NB4 (cell line): ENCODE measurements at regions not wholly inside any gene's neighbourhood (a gene's known extent, or its start where the extent isn't known, plus 50 kb on each side); places are given as distances from the start of the nearest gene placed in this dataset.

Source experiments
- DNase-seq: peaks from one replicate; pipeline ENCODE4 v3.0.0; 2010; ENCODE audit warnings: low read depth
- H3K4me3 ChIP-seq: one replicate; pipeline ENCODE4 v1.5.1; 2011; ENCODE audit warnings: mild to moderate bottlenecking, low read depth, low read length, moderate library complexity
- CTCF ChIP-seq: IDR thresholded peaks from one replicate; pipeline ENCODE4 v1.5.1; 2012; ENCODE audit warnings: low read depth, low read length
- MAX ChIP-seq: IDR thresholded peaks from 2 replicates; pipeline ENCODE4 v1.6.1; 2011; ENCODE audit warnings: low read depth, low read length
- MYC ChIP-seq: IDR thresholded peaks from 2 replicates; pipeline ENCODE4 v1.6.1; 2011; ENCODE audit warnings: low read depth, low read length
- POLR2A ChIP-seq: IDR thresholded peaks from 2 replicates; pipeline ENCODE4 v1.6.1; 2011; ENCODE audit warnings: mild to moderate bottlenecking; ENCODE audit not compliant: insufficient read length; ENCODE audit errors: extremely low read depth

- H3K4me3 ChIP-seq: no peak overlapping the region
- TF ChIP-seq CTCF (peak; percentile 98), MAX (peak; percentile 34), MYC (no peak; the same call in 1 of the 2 replicates), POLR2A (no peak)
- peak; percentile 61 for DNase-seq
These were observed 104.6 kb upstream of the FAM174A start for GRCh38 chr5:100430268-100431195.

- no peak overlapping the region for H3K4me3 ChIP-seq
- TF ChIP-seq MAX (no peak), POLR2A (no peak), MYC (no peak), CTCF (no peak)
- DNase-seq: no peak
These were observed 110.4 kb upstream of the FAM174A start for GRCh38 chr5:100424787-100425186.

GRCh38 chr5:100424017-100424416 is 111.2 kb upstream of the FAM174A start:
- TF ChIP-seq POLR2A (no peak), MYC (no peak), CTCF (no peak), MAX (no peak)
- DNase-seq: no peak
- no peak overlapping the region for H3K4me3 ChIP-seq

GRCh38 chr5:100423330-100423729 is 111.8 kb upstream of the FAM174A start:
- TF ChIP-seq CTCF: no peak
- no peak for TF ChIP-seq MYC
- TF ChIP-seq POLR2A: no peak
- no peak for TF ChIP-seq MAX
- DNase-seq: no peak

GRCh38 chr5:100421360-100421759 is 113.8 kb upstream of the FAM174A start:
- no peak for DNase-seq
- H3K4me3 ChIP-seq: no peak overlapping the region
- TF ChIP-seq MAX (no peak), POLR2A (no peak), MYC (no peak)

More at GRCh38 chr5:100423330-100423729, 111.8 kb upstream of the FAM174A start:
- no peak overlapping the region for H3K4me3 ChIP-seq

- no peak for DNase-seq
These were observed 116.9 kb upstream of the FAM174A start for GRCh38 chr5:100418231-100418630.

More at GRCh38 chr5:100418231-100418630, 116.9 kb upstream of the FAM174A start:
- TF ChIP-seq CTCF: no peak
- TF ChIP-seq POLR2A: no peak
- no peak for TF ChIP-seq MAX
- TF ChIP-seq MYC: no peak
- no peak overlapping the region for H3K4me3 ChIP-seq
